Neural progenitor cell (in vitro differentiated cells): ENCODE measurements at regions not wholly inside any gene's neighbourhood (a gene's known extent, or its start where the extent isn't known, plus 50 kb on each side); places are given as distances from the start of the nearest gene placed in this dataset.

Experiments
- DNase-seq: peaks from one replicate; pipeline ENCODE4 v3.0.0-alpha.2; 2016; ENCODE audit warnings: low spot score
- H2AFZ ChIP-seq: fragments of 200-600 bp; sonication (generic); replicated peaks from 2 replicates; pipeline ENCODE4 v1.6.1; 2016; ENCODE audit warnings: antibody characterized with exemption
- H3F3A ChIP-seq: fragments of 200-600 bp; sonication (generic); 2 replicates; pipeline ENCODE4 v1.6.1; 2016; ENCODE audit warnings: antibody characterized with exemption, low read depth
- H3K27ac ChIP-seq: fragments of 200-600 bp; sonication (generic); 2 replicates; pipeline ENCODE4 v1.5.1; 2016; ENCODE audit warnings: mild to moderate bottlenecking
- H3K27me3 ChIP-seq: fragments of 200-600 bp; sonication (generic); 2 replicates; pipeline ENCODE4 v1.6.1; 2016; ENCODE audit warnings: mild to moderate bottlenecking, moderate library complexity
- H3K36me3 ChIP-seq: fragments of 200-600 bp; sonication (generic); 2 replicates; pipeline ENCODE4 v1.5.1; 2016
- H3K4me1 ChIP-seq: fragments of 200-600 bp; sonication (generic); 2 replicates; pipeline ENCODE4 v1.6.1; 2016; ENCODE audit warnings: mixed run types
- H3K4me2 ChIP-seq: fragments of 200-600 bp; sonication (generic); 2 replicates; pipeline ENCODE4 v1.6.1; 2016
- H3K4me3 ChIP-seq: fragments of 200-600 bp; sonication (generic); 2 replicates; pipeline ENCODE4 v1.5.1; 2016
- H3K79me2 ChIP-seq: fragments of 200-600 bp; sonication (generic); 2 replicates; pipeline ENCODE4 v1.6.1; 2016; ENCODE audit warnings: low read depth
- H3K9ac ChIP-seq: fragments of 200-600 bp; sonication (generic); 2 replicates; pipeline ENCODE4 v1.6.1; 2016
- H3K9me3 ChIP-seq: fragments of 200-600 bp; sonication (generic); 2 replicates; pipeline ENCODE4 v1.5.1; 2016; ENCODE audit warnings: low read depth
- H4K20me1 ChIP-seq: fragments of 200-600 bp; sonication (generic); 2 replicates; pipeline ENCODE4 v1.6.1; 2016; ENCODE audit warnings: low read depth
- H3K27ac Mint-ChIP-seq: 3 replicates; pipeline ENCODE4 v1.8.0; 2021; ENCODE audit warnings: mixed read lengths
- H3K27me3 Mint-ChIP-seq: 2 replicates; pipeline ENCODE4 v1.8.0; 2022; ENCODE audit warnings: low read depth, mild to moderate bottlenecking, inconsistent platforms, moderate library complexity, mixed read lengths; ENCODE audit not compliant: insufficient read depth
- H3K36me3 Mint-ChIP-seq: 3 replicates; pipeline ENCODE4 v1.8.0; 2021; ENCODE audit warnings: mixed read lengths
- H3K4me1 Mint-ChIP-seq: 3 replicates; pipeline ENCODE4 v1.8.0; 2021; ENCODE audit warnings: mixed read lengths
- H3K4me3 Mint-ChIP-seq: 3 replicates; pipeline ENCODE4 v1.8.0; 2021; ENCODE audit warnings: mild to moderate bottlenecking, moderate library complexity, mixed read lengths
- H3K9me3 Mint-ChIP-seq: 3 replicates; pipeline ENCODE4 v1.8.0; 2020; ENCODE audit warnings: mixed read lengths
- CTCF ChIP-seq: fragments of 200-600 bp; sonication (generic); IDR thresholded peaks from 2 replicates; pipeline ENCODE4 v1.5.1; 2017; ENCODE audit warnings: antibody characterized with exemption, mild to moderate bottlenecking
- EZH2 ChIP-seq: fragments of 200-600 bp; sonication (generic); IDR thresholded peaks from 2 replicates; pipeline ENCODE4 v1.6.1; 2017; ENCODE audit warnings: antibody characterized with exemption, mild to moderate bottlenecking, moderate library complexity
- EZH2phosphoT487 ChIP-seq: fragments of 200-600 bp; sonication (generic); IDR thresholded peaks from 2 replicates; pipeline ENCODE4 v1.6.1; 2017; ENCODE audit warnings: antibody characterized with exemption

DNA sequence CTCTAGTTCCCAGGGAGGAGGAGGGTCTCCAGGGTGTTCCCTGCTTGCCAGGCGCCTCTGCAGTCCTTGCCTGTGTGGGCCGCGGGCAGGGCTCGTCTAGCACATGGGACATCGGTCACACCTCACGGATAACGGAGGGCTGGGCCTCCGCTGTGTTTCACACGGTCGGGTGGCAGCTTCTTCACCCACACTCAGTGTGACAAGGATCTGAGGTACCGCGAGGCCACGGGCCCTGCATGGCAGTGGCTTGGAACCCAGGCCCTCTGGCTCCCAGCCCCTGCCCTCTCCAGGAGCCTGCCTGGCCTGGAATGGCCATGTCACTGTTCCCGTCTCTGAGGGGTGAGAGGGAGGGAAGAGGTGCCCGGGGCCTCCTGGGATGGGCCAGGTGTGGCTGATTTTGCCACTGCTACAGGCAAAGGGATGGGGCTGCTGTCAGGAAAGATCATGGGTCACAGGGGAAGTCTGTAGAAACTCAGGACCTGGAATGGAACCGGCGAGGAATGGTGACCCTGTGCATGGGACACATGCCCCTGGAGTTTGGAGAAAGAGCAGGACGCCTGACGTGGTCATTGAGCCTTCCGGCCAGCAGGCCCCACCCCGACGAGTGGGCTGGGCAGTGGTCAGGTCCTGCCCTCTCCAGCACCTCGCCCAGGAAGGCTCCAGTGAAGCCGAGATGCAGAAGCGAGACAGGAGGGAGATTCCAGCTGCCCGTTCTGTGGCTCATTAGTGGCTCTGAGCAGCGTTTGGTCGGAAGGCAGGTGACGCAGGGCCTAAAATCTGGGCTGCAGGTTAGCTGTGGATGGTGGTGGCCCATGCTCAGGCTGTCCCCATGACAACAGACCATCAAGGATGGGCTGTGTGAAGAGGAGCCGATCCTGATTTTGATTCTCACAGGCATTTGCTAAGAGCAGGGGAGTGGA lies 76.5 kb upstream of the GSE1 start:
- H3K36me3 ChIP-seq = no peaks in the 10 kb centered on the region
- H3K27me3 Mint-ChIP-seq = peaks cover 11% of the 10 kb centered on the region
- H3K36me3 Mint-ChIP-seq = no peaks in the 10 kb centered on the region
- H3K9ac ChIP-seq = no peak overlapping the region
- H3K27ac ChIP-seq = no peak overlapping the region
- H3K79me2 ChIP-seq = no peaks in the 10 kb centered on the region
- H3K4me1 Mint-ChIP-seq = peaks cover 37% of the 10 kb centered on the region
- H3K9me3 Mint-ChIP-seq = peaks cover 8% of the 10 kb centered on the region
- no peak for DNase-seq
- TF ChIP-seq EZH2 (no peak), CTCF (no peak), EZH2phosphoT487 (no peak)
- no peaks in the 10 kb centered on the region for H3K27me3 ChIP-seq
- no peak overlapping the region for H3K4me2 ChIP-seq
- peak overlapping the region; percentile 57 for H3K4me3 Mint-ChIP-seq
- H4K20me1 ChIP-seq = no peaks in the 10 kb centered on the region
- no peak overlapping the region for H3K4me3 ChIP-seq
- peak overlapping the region; percentile 83 for H3K27ac Mint-ChIP-seq
- no peaks in the 10 kb centered on the region for H3F3A ChIP-seq
- H2AFZ ChIP-seq = no peak overlapping the region
- H3K4me1 ChIP-seq = peaks cover 20% of the 10 kb centered on the region
- peaks cover 7% of the 10 kb centered on the region for H3K9me3 ChIP-seq

- Histone ChIP-seq H3K27me3 (no peaks in the 10 kb centered on the region), H3F3A (no peaks in the 10 kb centered on the region), H3K27ac (no peak overlapping the region), H3K4me3 (no peak overlapping the region), H2AFZ (no peak overlapping the region), H3K4me1 (peaks cover 20% of the 10 kb centered on the region), H3K79me2 (no peaks in the 10 kb centered on the region), H3K9me3 (peaks cover 7% of the 10 kb centered on the region), H3K4me2 (no peak overlapping the region), H4K20me1 (no peaks in the 10 kb centered on the region), H3K9ac (no peak overlapping the region), H3K36me3 (no peaks in the 10 kb centered on the region)
- Mint-ChIP-seq H3K4me3 (peak overlapping the region; percentile 57), H3K27ac (peak overlapping the region; percentile 83), H3K9me3 (peaks cover 8% of the 10 kb centered on the region), H3K4me1 (peaks cover 42% of the 10 kb centered on the region), H3K36me3 (no peaks in the 10 kb centered on the region), H3K27me3 (peaks cover 14% of the 10 kb centered on the region)
- TF ChIP-seq EZH2phosphoT487 = no peak
- TF ChIP-seq CTCF = no peak
- no peak for TF ChIP-seq EZH2
- DNase-seq = no peak
Observed at GRCh38 chr16:85537331-85537788, 75.8 kb upstream of the GSE1 start.

DNA sequence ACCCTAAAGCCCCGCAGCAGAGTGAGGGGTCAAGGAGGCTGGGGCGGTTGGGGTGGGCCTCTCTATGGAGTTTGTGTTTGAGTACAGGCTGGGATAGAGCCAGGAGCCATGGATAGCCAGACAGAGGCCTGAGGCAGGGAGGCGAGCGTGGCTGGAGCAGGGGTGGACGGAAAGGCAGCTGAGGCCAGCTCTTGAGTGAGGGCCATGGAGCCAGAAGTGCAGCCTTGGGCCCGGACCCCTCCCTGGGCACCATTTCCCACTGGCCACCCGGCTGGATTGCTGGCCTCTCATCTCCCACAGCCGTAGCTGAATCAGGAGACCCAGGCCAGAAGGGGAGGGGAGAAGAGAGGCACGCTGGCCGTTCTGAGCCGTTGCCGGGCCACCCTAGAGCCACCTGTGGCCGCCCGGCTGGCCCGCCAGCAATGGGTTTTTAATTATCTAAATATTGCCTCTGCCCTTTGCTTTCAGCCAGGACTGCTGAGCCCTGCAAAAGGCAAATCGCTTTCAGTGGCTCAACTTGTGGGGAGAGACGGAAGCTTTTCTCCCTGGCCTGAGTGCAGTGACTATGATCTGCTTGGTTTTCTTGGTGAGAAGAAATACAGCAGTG lies 75.2 kb upstream of the GSE1 start:
- H3K27me3 Mint-ChIP-seq = peaks cover 14% of the 10 kb centered on the region
- H3K9me3 Mint-ChIP-seq = peaks cover 8% of the 10 kb centered on the region
- Histone ChIP-seq H3K9ac (no peak overlapping the region), H3K27ac (no peak overlapping the region), H3K36me3 (no peaks in the 10 kb centered on the region), H3K27me3 (no peaks in the 10 kb centered on the region), H4K20me1 (no peaks in the 10 kb centered on the region), H3K79me2 (no peaks in the 10 kb centered on the region), H3K4me1 (peaks cover 20% of the 10 kb centered on the region), H3K4me3 (no peak overlapping the region), H3K4me2 (no peak overlapping the region), H2AFZ (no peak overlapping the region), H3K9me3 (peaks cover 7% of the 10 kb centered on the region), H3F3A (no peaks in the 10 kb centered on the region)
- peaks cover 46% of the 10 kb centered on the region for H3K4me1 Mint-ChIP-seq
- H3K36me3 Mint-ChIP-seq = no peaks in the 10 kb centered on the region
- no peak for DNase-seq
- H3K4me3 Mint-ChIP-seq = no peak overlapping the region
- H3K27ac Mint-ChIP-seq = peak overlapping the region; percentile 57
- no peak for TF ChIP-seq CTCF
- no peak for TF ChIP-seq EZH2phosphoT487
- no peak for TF ChIP-seq EZH2
